VCaP (cell line): ENCODE measurements at regions not wholly inside any gene's neighbourhood (a gene's known extent, or its start where the extent isn't known, plus 50 kb on each side); places are given as distances from the start of the nearest gene placed in this dataset.
"Not testable (repeated sequence)": the region's sequence is repeated elsewhere in the genome, so short reads cannot be mapped to it uniquely, and the experiment has no call there.

Experiments used
- H3K27ac ChIP-seq: fragments of 450-650 bp; 2 replicates; pipeline ENCODE4 v1.5.1; 2017
- TF ChIP-seq, protein P1 (sequence below): fragments of 450-650 bp; conservative IDR thresholded peaks from 2 replicates; pipeline ENCODE4 v1.5.1; 2017; ENCODE audit warnings: mild to moderate bottlenecking, moderate library complexity

DNA sequence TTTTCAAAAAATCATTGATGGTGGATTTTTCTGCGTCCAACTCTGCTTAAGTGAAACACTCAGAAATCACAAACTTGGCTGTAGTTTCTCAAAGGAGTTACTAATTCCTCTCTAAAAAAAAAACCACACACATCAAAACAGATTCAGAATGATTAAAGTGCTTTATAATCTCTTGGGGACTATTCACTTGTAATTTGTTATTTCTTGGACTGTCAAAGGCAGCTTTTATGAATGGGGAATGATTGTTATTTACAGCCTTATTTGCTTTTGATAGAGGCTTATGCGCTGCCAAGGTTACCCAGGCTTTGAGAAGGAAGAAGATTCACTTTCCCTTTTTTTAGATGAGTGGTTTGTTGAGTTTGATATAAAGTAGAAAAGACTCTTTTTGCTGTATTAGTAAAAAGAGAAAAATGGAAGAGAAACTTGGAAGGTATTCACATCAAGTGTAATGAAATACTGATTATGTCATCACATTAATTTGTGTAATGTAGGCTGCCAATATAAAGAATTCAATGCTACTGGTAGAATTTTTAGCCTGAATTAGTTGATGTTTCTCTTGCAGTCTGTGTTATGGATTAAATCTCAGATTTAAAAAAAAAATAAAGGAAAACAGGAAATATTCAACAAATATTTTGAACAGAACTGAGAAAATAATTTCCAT, 381.0 kb upstream of the SASH1 start:
- TF ChIP-seq, protein P1, sequence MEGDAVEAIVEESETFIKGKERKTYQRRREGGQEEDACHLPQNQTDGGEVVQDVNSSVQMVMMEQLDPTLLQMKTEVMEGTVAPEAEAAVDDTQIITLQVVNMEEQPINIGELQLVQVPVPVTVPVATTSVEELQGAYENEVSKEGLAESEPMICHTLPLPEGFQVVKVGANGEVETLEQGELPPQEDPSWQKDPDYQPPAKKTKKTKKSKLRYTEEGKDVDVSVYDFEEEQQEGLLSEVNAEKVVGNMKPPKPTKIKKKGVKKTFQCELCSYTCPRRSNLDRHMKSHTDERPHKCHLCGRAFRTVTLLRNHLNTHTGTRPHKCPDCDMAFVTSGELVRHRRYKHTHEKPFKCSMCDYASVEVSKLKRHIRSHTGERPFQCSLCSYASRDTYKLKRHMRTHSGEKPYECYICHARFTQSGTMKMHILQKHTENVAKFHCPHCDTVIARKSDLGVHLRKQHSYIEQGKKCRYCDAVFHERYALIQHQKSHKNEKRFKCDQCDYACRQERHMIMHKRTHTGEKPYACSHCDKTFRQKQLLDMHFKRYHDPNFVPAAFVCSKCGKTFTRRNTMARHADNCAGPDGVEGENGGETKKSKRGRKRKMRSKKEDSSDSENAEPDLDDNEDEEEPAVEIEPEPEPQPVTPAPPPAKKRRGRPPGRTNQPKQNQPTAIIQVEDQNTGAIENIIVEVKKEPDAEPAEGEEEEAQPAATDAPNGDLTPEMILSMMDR, result no peak
- H3K27ac ChIP-seq, result no peak overlapping the region

DNA sequence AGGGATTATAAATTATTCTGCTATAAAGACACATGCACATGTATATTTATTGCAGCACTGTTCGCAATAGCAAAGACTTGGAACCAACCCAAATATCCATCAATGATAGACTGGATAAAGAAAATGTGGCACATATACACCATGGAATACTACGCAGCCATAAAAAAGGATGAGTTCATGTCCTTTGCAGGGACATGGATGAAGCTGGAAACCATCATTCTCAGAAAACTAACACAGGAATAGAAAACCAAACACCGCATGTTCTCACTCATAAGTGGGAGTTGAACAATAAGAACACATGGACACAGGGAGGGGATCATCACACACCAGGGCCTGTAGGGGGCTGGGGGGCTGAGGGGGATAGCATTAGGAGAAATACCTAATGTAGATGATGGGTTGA, 377.2 kb upstream of the SASH1 start:
- H3K27ac ChIP-seq, result not testable (repeated sequence)

DNA sequence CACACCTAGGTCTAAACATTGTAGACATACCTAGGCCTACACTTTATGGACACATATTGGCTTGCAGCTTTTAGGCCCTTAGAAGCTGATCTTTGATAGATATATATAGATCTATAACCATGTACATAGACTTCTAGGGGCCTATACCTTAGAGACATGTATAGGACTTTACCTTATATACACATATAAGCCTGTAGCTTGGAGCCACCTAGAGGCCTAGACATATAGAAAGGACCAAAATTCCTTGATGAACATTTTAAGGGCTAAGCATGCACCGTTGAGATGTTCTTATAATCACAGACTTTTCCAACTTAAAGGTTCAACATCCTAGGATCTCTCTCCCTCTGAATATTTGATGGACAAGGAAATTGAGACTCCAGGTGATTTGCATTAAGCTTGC, 371.7 kb upstream of the SASH1 start:
- no peak overlapping the region for H3K27ac ChIP-seq
- TF ChIP-seq, protein P1, result 0 out of 2 replicates have a peak, but pooled peaks have one; percentile 20

DNA sequence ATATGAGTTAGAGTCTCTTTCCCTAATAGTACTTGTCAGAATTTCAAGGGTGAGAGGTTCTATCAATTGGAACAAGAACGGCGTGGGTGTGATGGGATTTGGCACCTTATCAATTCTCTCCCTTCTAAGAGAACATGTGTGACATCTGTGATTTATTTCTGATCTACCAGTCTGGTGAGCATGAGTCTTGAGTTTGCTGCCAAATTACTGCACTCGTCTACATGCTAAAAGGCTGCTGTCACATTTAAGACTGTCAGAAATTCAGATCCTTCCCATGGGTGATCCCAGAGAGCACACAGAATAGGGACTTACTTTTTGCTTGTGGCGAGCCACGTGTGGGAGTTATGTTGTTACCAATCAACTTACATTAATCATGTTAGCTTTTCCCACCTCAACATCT, 370.2 kb upstream of the SASH1 start:
- TF ChIP-seq, protein P1, result no peak
- H3K27ac ChIP-seq, result no peak overlapping the region

DNA sequence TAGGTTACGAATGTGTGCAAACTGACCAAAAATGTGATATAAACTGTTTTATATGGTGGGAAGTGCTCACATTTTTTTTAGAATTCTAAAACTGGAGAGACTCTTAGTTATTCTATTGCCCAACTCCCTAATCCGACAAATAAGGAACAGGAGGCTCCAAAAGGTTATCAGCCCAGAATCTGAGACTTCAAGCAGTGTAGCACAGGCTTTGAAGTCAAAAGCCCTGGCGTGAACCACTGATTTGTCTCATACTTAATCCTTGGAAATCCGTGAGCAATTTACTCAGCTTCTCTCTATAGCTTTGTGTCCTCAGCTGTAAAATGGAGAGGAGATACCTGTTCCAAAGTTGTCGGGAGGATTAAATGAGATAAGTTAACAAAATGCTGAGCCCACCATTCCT, 368.8 kb upstream of the SASH1 start:
- TF ChIP-seq, protein P1, result no peak
- H3K27ac ChIP-seq, result no peak overlapping the region

DNA sequence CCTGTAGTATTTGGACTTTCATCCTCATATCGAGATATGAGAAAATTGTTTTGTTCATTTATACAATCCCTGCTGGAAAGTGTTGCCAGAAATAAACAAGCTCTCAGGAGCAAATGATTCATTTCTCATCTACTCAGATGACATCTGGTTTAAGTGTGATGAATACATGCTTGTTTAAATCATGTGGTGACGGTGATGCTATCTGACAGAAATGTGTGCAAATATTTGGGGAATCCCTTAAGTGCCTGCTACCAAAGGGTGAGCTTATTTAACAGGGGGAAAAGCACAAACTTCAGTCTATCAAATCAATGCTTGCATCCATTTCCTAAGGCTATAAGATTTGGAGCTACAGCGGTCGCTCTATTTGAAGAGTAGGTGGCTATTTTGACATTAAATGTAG, 368.3 kb upstream of the SASH1 start:
- no peak overlapping the region for H3K27ac ChIP-seq
- TF ChIP-seq, protein P1, result no peak

DNA sequence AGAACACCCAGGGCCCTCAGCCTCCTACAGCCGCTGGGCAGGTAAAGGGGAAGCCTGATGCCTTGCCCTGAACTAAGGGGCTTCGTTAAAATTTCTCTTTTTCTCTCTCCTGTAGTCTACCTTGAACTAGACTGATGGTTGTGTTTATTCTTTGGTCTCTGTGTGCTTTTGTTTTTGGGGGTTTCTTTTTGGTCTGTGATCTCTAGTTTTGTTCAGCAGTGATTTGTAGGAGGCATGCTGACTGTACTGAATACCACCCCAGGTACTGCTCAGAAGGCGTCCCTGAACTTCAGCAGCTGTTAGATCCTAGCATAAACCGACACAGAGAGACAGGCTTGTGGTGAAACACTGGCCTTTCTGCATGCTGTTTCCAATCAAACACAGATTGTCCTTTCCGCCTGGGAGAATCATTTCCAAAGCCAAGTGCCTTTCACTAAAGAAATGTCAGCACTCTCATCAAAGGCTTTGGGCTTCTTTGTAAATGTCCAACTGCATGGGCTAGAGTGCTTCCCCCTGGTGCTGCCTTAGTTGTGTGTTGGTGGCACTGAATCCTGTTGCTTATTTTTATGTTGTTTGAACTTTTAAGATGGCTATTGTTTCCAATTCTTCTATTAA, 364.7 kb upstream of the SASH1 start:
- TF ChIP-seq, protein P1, result no peak
- no peak overlapping the region for H3K27ac ChIP-seq

DNA sequence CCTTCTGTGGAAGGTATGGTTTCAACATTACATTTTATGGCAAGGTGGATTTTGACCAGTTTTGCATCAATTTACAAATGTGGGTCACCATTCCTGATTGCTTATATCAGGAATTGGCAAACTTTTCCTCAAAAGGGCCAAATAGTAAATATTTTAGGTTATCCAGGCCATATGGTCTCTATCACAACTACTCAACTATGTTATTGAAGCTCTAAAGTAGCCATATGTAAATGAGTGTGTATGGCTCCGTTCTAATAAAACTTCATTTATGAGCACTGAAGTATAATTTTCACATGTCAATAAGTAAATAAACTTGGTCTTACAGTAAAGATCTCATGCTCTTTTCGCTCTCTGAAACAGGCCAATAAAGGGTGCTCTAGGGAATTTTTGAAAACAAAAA, 362.7 kb upstream of the SASH1 start:
- TF ChIP-seq, protein P1, result no peak
- no peak overlapping the region for H3K27ac ChIP-seq
